ENCODE measurements at regions not wholly inside any gene's neighbourhood (a gene's known extent, or its start where the extent isn't known, plus 50 kb on each side); places are given as distances from the start of the nearest gene placed in this dataset.
A peak's percentile ranks its signal among the peaks of the same experiment; 100 is the strongest.

DNA sequence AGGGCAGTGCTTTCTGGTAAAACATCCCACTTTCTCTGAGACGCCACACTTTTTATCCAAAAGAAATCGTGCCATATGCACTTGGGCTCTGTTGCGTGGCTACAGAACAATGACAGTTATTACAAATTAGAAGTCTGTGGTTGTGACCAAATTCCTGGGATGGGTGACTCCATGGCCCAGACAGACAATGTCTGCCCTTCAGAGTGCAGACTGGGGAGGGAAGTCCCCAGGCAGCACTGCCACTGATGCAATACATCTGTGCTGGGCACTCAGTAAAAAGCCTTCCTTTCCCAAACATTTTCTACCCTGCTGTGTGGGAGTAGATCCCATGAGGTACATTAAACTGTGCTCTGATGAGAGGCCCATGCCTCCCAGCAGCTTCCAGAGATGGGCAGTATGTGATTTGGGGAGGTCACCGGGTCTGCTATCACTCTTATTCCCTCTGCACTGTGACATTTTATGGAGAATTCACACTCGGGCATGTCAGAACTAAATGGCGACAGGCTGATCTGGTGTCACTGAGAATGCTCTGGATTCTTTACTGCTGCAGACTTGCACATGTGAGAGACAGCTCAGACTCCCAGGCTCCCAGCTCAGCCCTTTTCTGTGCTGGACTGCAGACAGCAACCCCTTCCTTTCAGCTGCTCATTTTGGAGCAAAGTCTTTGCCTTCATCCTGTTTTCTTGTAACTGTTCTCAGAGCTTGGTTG lies 243.5 kb upstream of the ZNF32 start:
- TF ChIP-seq, protein P1, sequence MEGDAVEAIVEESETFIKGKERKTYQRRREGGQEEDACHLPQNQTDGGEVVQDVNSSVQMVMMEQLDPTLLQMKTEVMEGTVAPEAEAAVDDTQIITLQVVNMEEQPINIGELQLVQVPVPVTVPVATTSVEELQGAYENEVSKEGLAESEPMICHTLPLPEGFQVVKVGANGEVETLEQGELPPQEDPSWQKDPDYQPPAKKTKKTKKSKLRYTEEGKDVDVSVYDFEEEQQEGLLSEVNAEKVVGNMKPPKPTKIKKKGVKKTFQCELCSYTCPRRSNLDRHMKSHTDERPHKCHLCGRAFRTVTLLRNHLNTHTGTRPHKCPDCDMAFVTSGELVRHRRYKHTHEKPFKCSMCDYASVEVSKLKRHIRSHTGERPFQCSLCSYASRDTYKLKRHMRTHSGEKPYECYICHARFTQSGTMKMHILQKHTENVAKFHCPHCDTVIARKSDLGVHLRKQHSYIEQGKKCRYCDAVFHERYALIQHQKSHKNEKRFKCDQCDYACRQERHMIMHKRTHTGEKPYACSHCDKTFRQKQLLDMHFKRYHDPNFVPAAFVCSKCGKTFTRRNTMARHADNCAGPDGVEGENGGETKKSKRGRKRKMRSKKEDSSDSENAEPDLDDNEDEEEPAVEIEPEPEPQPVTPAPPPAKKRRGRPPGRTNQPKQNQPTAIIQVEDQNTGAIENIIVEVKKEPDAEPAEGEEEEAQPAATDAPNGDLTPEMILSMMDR (IDR thresholded peaks at IDR 0.05; ENCODE audit: low read depth, low read length) = no peak
- DNase-seq (ENCODE audit: extremely low read depth, low read depth) = no peak

DNA sequence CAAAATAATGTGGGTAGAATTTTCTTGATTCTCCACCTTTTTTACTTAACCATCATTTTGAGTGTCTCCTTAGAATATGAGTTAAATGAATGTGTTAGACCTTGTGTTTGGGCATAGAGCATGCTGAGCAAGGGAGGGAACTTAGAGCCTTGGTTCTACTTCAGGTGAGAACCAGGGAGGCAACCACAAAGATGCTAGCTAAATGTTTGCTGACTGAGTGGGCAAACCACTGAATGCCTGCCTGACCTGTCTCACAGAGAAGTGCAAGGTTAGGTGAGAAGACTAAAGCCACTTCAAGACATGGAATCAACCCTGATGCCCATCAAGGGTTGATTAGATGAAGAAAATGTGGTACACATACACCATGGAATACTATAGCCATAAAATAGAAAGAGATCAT lies 242.6 kb upstream of the ZNF32 start:
- TF ChIP-seq, protein P1 (IDR thresholded peaks at IDR 0.05; ENCODE audit: low read depth, low read length) = no peak
- no peak for DNase-seq (ENCODE audit: extremely low read depth, low read depth)

DNA sequence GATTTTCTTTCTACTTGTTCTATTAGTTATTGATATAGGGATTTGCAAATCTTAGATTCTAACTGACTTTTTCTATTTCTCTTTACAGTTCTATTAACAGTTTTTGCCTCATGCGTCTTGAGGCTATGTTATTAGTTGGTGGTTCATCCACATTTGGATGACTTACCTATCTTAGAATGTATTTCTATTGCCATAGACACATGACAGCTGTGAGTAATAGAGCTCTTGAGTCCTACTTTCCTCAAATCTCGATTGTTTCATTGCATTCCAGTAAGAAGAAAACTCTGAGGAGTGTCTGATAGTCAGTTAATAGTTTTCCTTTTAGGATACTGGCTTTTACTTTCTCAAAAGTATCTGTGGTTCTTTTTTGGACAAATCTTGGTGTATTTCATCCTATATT lies 241.4 kb upstream of the ZNF32 start:
- TF ChIP-seq, protein P1 (IDR thresholded peaks at IDR 0.05; ENCODE audit: low read depth, low read length) = no peak
- DNase-seq (ENCODE audit: extremely low read depth, low read depth) = no peak

DNA sequence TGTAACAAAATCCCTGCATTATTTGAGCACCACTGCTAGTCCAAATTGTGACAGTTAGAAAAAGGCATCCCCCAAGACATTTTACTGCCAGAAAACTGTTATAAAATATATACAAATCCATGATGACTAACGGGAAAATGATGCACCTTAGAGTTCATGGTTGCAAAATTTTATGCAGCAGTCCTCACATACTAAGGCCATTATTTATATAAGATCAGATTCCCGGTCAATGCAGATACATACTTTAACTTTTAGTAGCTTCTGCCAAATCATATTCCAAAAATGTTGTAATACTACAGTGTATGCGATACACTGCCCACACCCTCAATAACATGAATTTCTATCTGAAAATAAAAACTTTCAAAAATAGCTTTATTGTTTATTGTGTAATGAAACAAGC lies 239.9 kb upstream of the ZNF32 start:
- TF ChIP-seq, protein P1 (IDR thresholded peaks at IDR 0.05; ENCODE audit: low read depth, low read length) = no peak
- peak; percentile 84 for DNase-seq (ENCODE audit: extremely low read depth, low read depth)

DNA sequence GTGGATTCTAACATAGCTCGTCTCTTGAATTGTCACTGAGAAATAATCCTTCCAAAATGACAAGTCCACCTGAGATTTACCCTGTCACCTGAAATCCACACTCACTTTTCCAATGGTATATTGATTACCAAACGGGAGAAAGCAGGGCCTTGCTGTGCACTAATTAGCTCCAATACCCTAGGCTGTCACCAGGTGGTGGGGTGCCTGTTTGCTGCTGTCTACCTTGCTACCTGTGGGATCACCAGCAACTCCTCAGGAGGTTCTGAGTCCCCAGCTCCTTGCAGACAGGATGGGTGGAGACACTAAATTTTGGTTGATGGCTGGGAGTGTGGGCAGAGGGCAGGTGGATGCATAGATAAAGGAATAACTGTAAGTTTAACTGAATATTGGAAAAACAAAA lies 237.2 kb upstream of the ZNF32 start:
- TF ChIP-seq, protein P1 (IDR thresholded peaks at IDR 0.05; ENCODE audit: low read depth, low read length) = no peak
- DNase-seq (ENCODE audit: extremely low read depth, low read depth) = no peak

DNA sequence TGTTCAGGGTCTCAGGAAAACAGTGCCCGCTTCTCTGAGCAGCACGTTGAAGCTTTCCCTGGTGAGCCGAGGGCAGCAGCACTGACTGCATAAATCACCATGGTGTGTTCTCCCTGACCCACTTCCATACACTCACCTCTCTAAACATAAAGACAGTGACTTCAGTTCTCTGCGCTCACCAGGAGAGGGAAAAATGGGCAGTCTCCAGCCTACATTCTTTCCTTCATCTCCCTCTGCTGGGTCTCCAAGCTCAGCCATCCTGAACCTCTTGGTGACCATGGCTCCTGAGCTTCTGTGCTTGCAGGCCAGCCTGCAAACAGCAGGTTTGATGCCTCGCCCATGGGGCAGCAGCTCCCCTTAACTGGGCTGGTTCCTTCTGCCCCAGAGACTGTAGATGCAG lies 236.6 kb upstream of the ZNF32 start:
- TF ChIP-seq, protein P1 (IDR thresholded peaks at IDR 0.05; ENCODE audit: low read depth, low read length) = no peak
- DNase-seq (ENCODE audit: extremely low read depth, low read depth) = no peak

DNA sequence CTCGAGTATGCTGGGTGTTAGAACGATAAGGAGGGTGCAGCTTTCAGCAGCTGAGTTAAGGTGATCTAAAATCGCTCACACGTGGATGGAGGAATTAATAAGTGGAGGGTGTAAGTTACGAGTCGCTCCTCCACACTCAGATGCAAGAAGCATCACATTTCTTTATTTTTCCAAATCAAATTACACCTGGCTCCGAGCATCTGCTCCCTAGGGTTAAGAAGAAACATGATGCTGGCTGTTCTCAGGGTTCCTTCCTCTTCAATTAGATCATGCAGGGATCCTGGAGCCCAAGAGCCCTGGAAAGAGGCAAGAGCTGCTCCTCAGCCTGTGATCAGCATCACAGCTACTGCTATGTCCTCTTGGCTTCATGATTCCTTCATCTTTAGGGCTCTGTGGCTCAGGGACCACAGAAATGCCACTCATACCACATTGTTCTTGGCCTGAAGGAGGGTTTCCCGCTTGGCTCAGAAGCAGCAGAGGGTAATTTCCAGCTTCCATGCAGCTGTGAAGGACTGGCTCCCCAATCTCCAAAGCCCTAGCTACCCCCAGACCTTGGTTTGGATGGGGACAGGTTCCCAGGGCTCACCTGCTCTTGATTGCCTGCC lies 235.9 kb upstream of the ZNF32 start:
- TF ChIP-seq, protein P1 (IDR thresholded peaks at IDR 0.05; ENCODE audit: low read depth, low read length) = no peak
- DNase-seq (ENCODE audit: extremely low read depth, low read depth) = no peak
